HG02884 (cell line): ENCODE measurements at regions not wholly inside any gene's neighbourhood (a gene's known extent, or its start where the extent isn't known, plus 50 kb on each side); places are given as distances from the start of the nearest gene placed in this dataset.
A peak's percentile ranks its signal among the peaks of the same experiment; 100 is the strongest.

Source experiments
- ATAC-seq: cut with Tn5 transposase; IDR thresholded peaks from one replicate; pipeline ENCODE4 v1.9.1; 2021; ENCODE audit warnings: mild to moderate bottlenecking, moderate library complexity; ENCODE audit not compliant: unreplicated experiment

- ATAC-seq, result no peak
Measured at GRCh38 chr18:21991886-21992285, 177.5 kb upstream of the GATA6 start.

- ATAC-seq, result no peak
Measured at GRCh38 chr18:21996351-21996826, 173.0 kb upstream of the GATA6 start.

DNA sequence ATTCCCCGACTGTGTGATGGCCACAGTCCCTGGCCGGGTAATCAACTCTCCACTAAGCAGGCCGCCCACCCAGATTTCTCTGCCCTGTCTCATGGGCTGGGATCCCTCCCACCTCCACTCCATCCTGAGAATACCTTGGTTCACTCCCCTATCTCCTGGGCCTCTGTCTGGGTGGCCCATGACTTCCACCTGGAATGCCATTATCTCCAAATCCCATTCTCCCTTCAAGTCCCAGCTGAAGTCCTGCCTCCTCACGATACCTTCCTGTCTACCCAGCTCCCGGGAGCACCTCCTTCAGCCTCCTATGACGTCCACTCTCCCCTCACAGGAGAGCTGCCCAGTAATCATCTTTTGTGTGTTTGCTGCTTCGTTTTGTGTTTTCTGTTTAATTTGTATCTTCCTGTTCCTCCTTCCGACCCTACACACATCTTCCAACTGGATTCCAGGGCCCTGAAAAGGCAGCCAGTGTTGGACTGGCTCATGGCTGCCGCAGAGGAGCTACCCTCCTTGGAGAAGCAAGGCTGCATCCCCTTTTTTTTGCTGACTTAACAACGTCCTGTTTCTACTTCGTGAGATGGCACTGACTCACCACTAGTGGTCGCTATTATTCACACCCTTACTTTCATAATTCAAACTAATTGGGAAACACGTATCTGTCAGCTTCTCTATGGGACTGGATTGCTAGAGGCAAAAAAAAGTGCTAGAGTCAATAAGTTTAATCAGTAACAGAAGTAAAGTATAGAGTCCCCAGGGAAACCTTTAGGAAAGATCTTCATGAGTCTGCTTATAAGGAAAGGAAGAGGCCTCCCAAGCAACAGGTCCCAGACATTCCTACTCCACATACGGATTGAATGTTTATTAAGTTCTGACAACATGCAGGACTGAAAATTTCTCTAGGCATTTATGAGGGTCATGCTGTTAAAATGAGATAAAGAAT lies 171.9 kb upstream of the GATA6 start:
- peak; percentile 57 for ATAC-seq

DNA sequence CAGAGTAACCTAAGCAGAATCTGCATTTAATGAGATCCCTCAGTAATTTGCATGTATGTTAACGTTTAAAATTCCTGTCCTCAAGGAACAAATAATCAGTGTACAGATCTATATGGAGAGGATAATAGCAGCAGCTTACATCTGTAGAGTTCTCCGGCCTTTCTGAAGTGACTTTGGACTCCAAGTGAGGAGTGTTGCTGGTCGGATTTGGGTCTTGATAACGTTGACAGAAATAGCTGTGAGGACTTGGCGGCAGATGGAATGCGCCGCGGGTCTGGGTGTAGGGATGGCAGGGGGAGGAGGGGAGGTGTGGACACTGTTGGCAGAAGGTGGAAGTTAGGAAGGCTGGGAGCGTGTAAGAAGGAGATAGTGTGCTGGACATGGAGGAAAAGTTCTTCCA lies 170.9 kb upstream of the GATA6 start:
- ATAC-seq, result no peak

GRCh38 chr18:22001912-22002487 lies 167.4 kb upstream of the GATA6 start:
- ATAC-seq, result no peak

- ATAC-seq, result no peak
Measured at GRCh38 chr18:22005191-22005841, 164.1 kb upstream of the GATA6 start.

DNA sequence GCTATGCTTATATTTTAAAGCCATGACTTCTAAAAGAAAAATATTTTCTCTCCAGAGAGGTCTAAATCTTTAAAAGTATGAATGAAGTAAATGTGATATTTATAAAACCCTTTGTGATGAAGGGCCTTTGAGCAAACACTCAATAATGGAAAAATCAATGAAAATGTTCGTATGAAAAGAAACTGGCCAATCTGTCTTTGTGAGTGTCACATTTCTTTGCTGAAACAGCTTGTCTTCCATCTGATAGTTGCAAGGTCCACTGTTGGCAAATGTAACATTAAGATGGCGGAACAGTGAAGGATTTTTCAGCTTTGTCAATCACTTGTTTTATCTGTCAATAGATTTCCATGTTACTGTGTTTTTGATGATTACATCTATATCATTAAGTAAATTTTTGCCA lies 162.9 kb upstream of the GATA6 start:
- ATAC-seq, result no peak

DNA sequence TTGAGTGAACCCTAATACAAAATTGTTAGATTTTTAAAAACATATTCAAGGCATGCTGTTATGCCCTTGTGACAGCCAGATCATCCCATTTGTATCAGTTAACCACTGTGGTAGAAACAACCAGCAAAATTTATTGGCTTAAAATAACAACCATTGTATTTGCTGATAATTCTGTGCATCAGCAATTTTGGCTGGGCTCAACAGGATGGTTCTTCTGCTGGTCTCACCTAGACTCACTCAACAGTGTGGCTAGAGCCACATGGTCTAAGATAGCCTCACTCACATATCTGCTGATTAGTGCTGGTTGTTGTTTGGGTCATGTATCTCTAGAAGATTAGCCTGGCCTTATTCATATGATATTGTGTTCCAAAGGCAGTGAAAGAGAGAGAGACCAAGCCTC lies 160.1 kb upstream of the GATA6 start:
- no peak for ATAC-seq

- ATAC-seq, result no peak
Measured at GRCh38 chr18:22013993-22014392, 155.4 kb upstream of the GATA6 start.

GRCh38 chr18:22015156-22015555 lies 154.2 kb upstream of the GATA6 start:
- ATAC-seq, result no peak

DNA sequence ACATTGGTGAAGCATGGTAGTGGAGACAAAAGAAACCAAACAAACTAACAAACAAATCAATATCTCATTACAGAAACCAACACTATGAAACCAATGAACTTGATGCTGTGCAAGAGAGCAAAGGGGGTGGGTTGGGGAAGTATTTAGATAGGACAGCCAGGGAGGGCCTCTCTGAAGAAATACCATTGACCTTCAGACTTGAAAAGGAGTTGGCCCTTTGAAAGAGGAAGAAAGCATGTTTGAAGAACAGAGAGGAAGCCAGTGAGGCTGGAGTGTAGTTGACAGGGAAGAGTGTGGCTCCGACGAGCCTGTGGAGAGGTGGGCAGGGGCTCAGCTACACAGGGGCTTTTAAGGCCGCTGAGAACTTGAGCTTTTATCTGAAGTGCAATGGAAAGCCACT lies 151.0 kb upstream of the GATA6 start:
- no peak for ATAC-seq

- ATAC-seq, result no peak
Measured at GRCh38 chr18:22019193-22019592, 150.2 kb upstream of the GATA6 start.

- ATAC-seq, result no peak
Measured at GRCh38 chr18:22020127-22020866, 149.1 kb upstream of the GATA6 start.

GRCh38 chr18:22020867-22021370 lies 148.5 kb upstream of the GATA6 start:
- no peak for ATAC-seq

GRCh38 chr18:22021701-22022100 lies 147.7 kb upstream of the GATA6 start:
- ATAC-seq, result no peak

GRCh38 chr18:22024924-22025323 lies 144.5 kb upstream of the GATA6 start:
- ATAC-seq, result no peak

DNA sequence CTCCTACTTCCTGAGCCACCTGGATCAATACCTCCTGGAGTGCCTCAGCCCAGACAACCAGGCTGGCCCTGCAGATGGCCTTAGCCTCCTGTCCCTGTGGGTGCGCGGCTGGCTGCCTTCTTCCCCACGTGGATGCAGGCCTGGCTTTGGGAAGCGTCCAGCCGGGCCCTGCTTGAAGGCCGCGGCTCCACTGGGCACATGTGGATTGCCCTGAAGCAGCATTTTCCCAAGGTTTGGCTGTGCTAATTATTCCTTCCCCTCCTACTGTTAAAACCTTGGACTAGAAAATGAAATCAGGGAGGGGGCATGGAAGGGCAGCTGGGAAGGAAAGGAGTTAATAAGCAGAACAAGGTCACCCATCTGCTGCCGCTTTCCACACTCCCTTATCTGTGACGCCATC lies 143.0 kb upstream of the GATA6 start:
- ATAC-seq, result no peak

DNA sequence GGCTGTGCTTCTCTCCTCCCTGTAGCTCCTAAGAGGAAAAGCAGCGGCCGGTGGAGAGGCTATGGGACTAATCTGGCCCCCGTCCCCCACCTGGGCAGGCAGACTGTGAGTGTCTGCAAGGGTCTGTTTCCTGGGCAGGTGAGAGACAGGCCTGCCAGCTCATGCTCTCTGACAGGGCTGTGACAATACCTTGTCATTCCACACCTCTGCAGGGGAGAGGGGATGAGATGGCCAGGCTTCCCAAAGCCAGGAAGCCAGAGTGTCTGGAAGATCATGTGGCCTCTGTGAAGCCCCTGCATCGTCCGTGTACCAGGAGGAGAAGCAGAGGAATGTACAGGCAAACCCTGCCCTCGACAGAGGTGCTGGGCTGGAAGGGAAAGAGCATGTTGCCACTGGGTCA lies 142.5 kb upstream of the GATA6 start:
- ATAC-seq, result no peak

DNA sequence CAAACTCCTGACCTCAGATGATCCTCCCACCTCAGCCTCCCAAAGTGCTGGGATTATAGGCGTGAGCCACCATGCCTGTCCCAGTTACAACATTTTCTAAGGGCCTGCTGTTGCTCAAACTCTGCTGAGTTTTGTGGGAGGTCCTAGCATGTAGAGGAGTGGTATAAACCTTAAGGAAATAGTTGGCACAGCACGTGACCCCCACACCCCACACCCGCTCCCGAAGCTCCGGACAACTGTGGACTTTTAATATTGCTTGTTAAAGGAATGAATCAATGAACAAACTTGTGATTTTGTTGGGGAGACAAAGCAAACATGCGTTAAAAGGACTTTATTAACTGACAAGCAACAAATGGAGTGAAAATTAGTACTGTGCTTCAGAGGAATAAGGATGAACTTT lies 137.8 kb upstream of the GATA6 start:
- no peak for ATAC-seq

DNA sequence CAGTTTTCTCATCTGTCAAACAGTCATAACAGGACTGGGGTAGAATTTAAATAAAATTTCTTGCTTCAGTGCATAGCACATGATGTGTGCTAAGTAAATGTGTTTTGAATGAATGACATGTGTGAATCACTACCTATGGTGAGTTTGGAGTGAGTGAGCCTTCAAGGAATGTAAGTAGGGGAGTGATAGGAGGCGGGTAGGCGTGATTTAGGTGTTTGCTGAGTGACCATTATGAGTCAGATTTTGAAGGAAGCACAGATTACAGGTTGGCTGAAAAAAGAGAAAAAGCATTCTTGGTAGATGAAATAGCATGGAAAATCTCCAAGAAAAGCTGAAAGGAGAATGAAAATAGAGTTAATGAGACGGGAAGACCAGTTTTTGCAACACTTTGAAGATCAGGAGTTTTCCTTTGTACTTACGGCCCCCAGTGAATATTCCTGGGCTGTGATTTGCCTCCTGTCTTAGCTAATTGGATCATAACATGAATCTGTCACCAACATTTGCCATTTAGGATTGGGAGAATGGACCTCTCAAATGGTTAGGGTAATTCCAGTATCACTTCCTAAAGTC lies 136.9 kb upstream of the GATA6 start:
- peak; percentile 73 for ATAC-seq

GRCh38 chr18:22033085-22033484 lies 136.3 kb upstream of the GATA6 start:
- ATAC-seq, result no peak
